ENCODE measurements at regions not wholly inside any gene's neighbourhood (a gene's known extent, or its start where the extent isn't known, plus 50 kb on each side); places are given as distances from the start of the nearest gene placed in this dataset.
A peak's percentile ranks its signal among the peaks of the same experiment; 100 is the strongest.

DNA sequence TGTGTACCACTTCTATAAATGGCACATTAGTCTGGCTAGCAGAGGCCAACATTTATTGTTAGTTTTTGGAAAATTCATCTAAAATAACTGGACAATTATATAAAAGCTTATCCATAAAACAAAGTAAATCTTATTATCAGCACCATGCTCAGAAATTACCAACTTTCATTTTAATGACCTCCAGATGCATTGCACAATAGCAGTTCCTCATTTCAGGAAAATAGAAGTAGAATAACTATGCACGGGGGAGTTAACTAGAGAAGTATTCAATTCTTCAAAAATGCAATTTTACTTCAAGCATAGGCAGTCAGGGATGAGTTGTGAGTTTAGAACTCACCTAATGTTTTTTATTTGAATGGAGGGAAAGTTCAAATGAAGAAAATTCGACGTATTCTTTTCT, 1023.5 kb downstream of the PCDH17 start:
- Histone ChIP-seq H3K4me3 (no peak overlapping the region), H3K36me3 (no peaks in the 10 kb centered on the region), H3K4me1 (peaks cover 0 to 51% (median 7%) of the 10 kb centered on the region in 10 experiments; a peak in 10 of 20 replicates), H3K27me3 (no peaks in the 10 kb centered on the region), H4K20me1 (no peaks in the 10 kb centered on the region), H3K9ac (no peak overlapping the region), H3K4me2 (peak overlapping the region in 7 of 11 experiments; percentile 21 to 81 (median 56); a peak in 13 of 22 replicates), H3K9me3 (replicated peaks in 1 of 11) (no peaks in the 10 kb centered on the region), H3K27ac (peak overlapping the region in 2 of 11 experiments; percentile 6 to 8; a peak in 2 of 22 replicates)
- TF ChIP-seq Cebpa-rat (IDR thresholded peaks at IDR 0.05), result peak in 5 of 11 experiments; percentile 40 to 88 (median 65); a peak in 9 of 22 replicates

GRCh38 chr13:58660826-58661225, 1029.3 kb downstream of the PCDH17 start:
- H3K27ac ChIP-seq, result no peak overlapping the region
- H3K36me3 ChIP-seq, result no peaks in the 10 kb centered on the region
- H3K4me1 ChIP-seq, result peaks cover 0 to 28% (median 0%) of the 10 kb centered on the region in 10 experiments; a peak in 5 of 20 replicates
- no peak overlapping the region for H3K4me3 ChIP-seq
- H3K9ac ChIP-seq, result no peak overlapping the region
- TF ChIP-seq Cebpa-rat (IDR thresholded peaks at IDR 0.05), result no peak
- no peak overlapping the region for H3K4me2 ChIP-seq
- H3K27me3 ChIP-seq, result no peaks in the 10 kb centered on the region
- H4K20me1 ChIP-seq, result no peaks in the 10 kb centered on the region
- no peaks in the 10 kb centered on the region for H3K9me3 ChIP-seq (replicated peaks in 1 of 11)

DNA sequence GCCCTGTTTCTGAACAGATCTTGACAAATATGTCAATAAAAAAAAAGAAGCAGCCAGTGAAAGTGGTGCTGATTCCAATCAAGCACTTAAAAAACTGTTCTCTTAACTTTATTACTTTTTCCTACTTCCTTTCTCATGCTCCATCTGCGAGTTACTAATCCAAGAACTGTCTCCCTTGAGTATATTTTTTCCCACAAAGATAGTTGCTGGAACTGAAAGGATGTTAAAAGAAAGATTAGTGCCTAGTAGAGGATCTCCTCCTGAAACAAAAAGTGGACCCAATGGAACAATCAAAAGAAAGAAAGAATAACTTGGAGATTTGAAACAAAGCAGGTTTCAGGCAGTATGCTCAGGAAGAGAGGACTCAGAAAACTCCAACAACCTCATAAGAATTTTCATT, 1034.8 kb downstream of the PCDH17 start:
- H3K36me3 ChIP-seq, result no peaks in the 10 kb centered on the region
- no peaks in the 10 kb centered on the region for H3K9me3 ChIP-seq (replicated peaks in 1 of 11)
- no peak overlapping the region for H3K4me2 ChIP-seq
- no peak overlapping the region for H3K4me3 ChIP-seq
- no peak for TF ChIP-seq Cebpa-rat (IDR thresholded peaks at IDR 0.05)
- no peaks in the 10 kb centered on the region for H4K20me1 ChIP-seq
- no peaks in the 10 kb centered on the region for H3K4me1 ChIP-seq
- H3K27me3 ChIP-seq, result no peaks in the 10 kb centered on the region
- H3K27ac ChIP-seq, result no peak overlapping the region
- no peak overlapping the region for H3K9ac ChIP-seq

GRCh38 chr13:58667096-58667495, 1035.6 kb downstream of the PCDH17 start:
- Histone ChIP-seq H3K4me3 (no peak overlapping the region), H4K20me1 (no peaks in the 10 kb centered on the region), H3K27me3 (no peaks in the 10 kb centered on the region), H3K9ac (no peak overlapping the region), H3K9me3 (replicated peaks in 1 of 11) (no peaks in the 10 kb centered on the region), H3K36me3 (no peaks in the 10 kb centered on the region), H3K4me1 (no peaks in the 10 kb centered on the region), H3K4me2 (no peak overlapping the region), H3K27ac (no peak overlapping the region)
- TF ChIP-seq Cebpa-rat (IDR thresholded peaks at IDR 0.05), result no peak

- H3K36me3 ChIP-seq, result no peaks in the 10 kb centered on the region
- no peaks in the 10 kb centered on the region for H3K4me1 ChIP-seq
- H4K20me1 ChIP-seq, result no peaks in the 10 kb centered on the region
- no peaks in the 10 kb centered on the region for H3K27me3 ChIP-seq
- H3K9me3 ChIP-seq (replicated peaks in 1 of 11), result peaks cover 0 to 16% (median 0%) of the 10 kb centered on the region in 11 experiments; a peak in 6 of 22 replicates
- no peak overlapping the region for H3K4me3 ChIP-seq
- no peak overlapping the region for H3K9ac ChIP-seq
- no peak overlapping the region for H3K27ac ChIP-seq
- no peak for TF ChIP-seq Cebpa-rat (IDR thresholded peaks at IDR 0.05)
- no peak overlapping the region for H3K4me2 ChIP-seq
These were observed 1048.6 kb downstream of the PCDH17 start for GRCh38 chr13:58680115-58680514.

- peaks cover 0 to 18% (median 5%) of the 10 kb centered on the region in 11 experiments; a peak in 18 of 22 replicates for H3K9me3 ChIP-seq (replicated peaks in 1 of 11)
- no peak overlapping the region for H3K4me2 ChIP-seq
- TF ChIP-seq Cebpa-rat (IDR thresholded peaks at IDR 0.05), result no peak
- H3K27ac ChIP-seq, result no peak overlapping the region
- H3K4me3 ChIP-seq, result no peak overlapping the region
- no peak overlapping the region for H3K9ac ChIP-seq
- no peaks in the 10 kb centered on the region for H3K27me3 ChIP-seq
- no peaks in the 10 kb centered on the region for H4K20me1 ChIP-seq
- H3K4me1 ChIP-seq, result no peaks in the 10 kb centered on the region
- no peaks in the 10 kb centered on the region for H3K36me3 ChIP-seq
These were observed 1051.1 kb downstream of the PCDH17 start for GRCh38 chr13:58682616-58683015.

GRCh38 chr13:58687148-58687547, 1055.6 kb downstream of the PCDH17 start:
- Histone ChIP-seq H3K4me3 (no peak overlapping the region), H4K20me1 (no peaks in the 10 kb centered on the region), H3K27me3 (no peaks in the 10 kb centered on the region), H3K27ac (no peak overlapping the region), H3K4me1 (no peaks in the 10 kb centered on the region), H3K36me3 (no peaks in the 10 kb centered on the region), H3K4me2 (no peak overlapping the region), H3K9ac (no peak overlapping the region), H3K9me3 (replicated peaks in 1 of 11) (peaks cover 0 to 13% (median 10%) of the 10 kb centered on the region in 11 experiments; a peak in 16 of 22 replicates)
- TF ChIP-seq Cebpa-rat (IDR thresholded peaks at IDR 0.05), result no peak

DNA sequence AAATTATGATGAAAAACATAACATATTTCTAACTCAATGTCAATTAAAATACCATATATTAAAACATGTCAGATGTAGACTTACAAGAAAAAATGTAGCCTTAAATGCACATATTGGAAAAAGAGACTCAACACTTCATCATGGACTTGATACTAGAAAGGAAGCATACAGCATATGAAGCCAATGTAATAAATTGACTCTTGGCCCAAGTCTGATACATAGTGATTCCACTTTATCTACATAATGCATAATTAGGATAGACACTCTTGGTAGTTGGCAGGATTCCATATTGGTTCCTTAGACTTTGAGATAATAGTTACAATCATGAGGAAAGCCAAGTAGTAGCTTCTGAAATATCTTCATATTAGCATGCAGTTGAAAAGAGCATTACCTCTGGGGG, 1067.0 kb downstream of the PCDH17 start:
- Histone ChIP-seq H3K9ac (no peak overlapping the region), H3K4me1 (peaks cover 0 to 10% (median 0%) of the 10 kb centered on the region in 10 experiments; a peak in 6 of 20 replicates), H4K20me1 (no peaks in the 10 kb centered on the region), H3K4me2 (no peak overlapping the region), H3K9me3 (replicated peaks in 1 of 11) (peaks cover 0 to 5% (median 0%) of the 10 kb centered on the region in 11 experiments; a peak in 3 of 22 replicates), H3K27ac (no peak overlapping the region), H3K4me3 (no peak overlapping the region), H3K36me3 (no peaks in the 10 kb centered on the region), H3K27me3 (no peaks in the 10 kb centered on the region)
- no peak for TF ChIP-seq Cebpa-rat (IDR thresholded peaks at IDR 0.05)

- no peaks in the 10 kb centered on the region for H4K20me1 ChIP-seq
- H3K27ac ChIP-seq, result peak overlapping the region in 5 of 11 experiments; percentile 24 to 47 (median 32); a peak in 3 of 22 replicates
- no peaks in the 10 kb centered on the region for H3K36me3 ChIP-seq
- peak overlapping the region in 5 of 11 experiments; percentile 36 to 87 (median 78); a peak in 8 of 22 replicates for H3K4me2 ChIP-seq
- no peak overlapping the region for H3K9ac ChIP-seq
- peaks cover 9 to 26% (median 14%) of the 10 kb centered on the region in 11 experiments for H3K9me3 ChIP-seq (replicated peaks in 1 of 11)
- no peaks in the 10 kb centered on the region for H3K27me3 ChIP-seq
- TF ChIP-seq Cebpa-rat (IDR thresholded peaks at IDR 0.05), result no peak
- H3K4me1 ChIP-seq, result peaks cover 0 to 39% (median 4%) of the 10 kb centered on the region in 10 experiments; a peak in 10 of 20 replicates
- no peak overlapping the region for H3K4me3 ChIP-seq
These were observed 1073.4 kb downstream of the PCDH17 start for GRCh38 chr13:58704953-58705352.

DNA sequence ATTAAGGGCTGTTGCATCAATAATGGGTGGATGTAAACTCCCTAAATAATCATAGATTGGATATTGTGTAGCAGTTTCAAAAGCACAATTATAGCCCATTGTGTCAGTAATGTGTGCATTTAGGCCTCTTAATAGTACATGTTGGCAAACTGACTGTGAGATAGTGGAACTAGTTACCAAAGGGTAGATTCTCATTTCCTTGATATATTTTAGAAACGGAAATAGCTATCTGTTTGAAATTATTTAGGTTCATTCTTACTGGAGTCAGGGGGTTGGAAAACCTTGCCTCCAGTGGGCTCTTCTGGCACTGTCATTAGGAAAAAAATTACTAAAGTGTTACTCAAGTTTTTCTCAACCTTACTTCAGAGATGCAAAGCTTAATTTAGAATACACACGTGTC, 1074.9 kb downstream of the PCDH17 start:
- no peak for TF ChIP-seq Cebpa-rat (IDR thresholded peaks at IDR 0.05)
- Histone ChIP-seq H3K4me2 (peak overlapping the region in 3 of 11 experiments; percentile 78 to 87 (median 86); a peak in 5 of 22 replicates), H3K27me3 (no peaks in the 10 kb centered on the region), H4K20me1 (no peaks in the 10 kb centered on the region), H3K36me3 (no peaks in the 10 kb centered on the region), H3K9me3 (replicated peaks in 1 of 11) (peaks cover 11 to 37% (median 17%) of the 10 kb centered on the region in 11 experiments), H3K4me3 (no peak overlapping the region), H3K4me1 (peaks cover 0 to 39% (median 4%) of the 10 kb centered on the region in 10 experiments; a peak in 10 of 20 replicates), H3K27ac (no peak overlapping the region), H3K9ac (no peak overlapping the region)

All from BLaER1 treated with 17β-estradiol and CSF1 and Interleukin-3, amounts not matched to agents 10 nM and 100 nM (cell line).